Natural killer cell (primary cell): ENCODE measurements at regions not wholly inside any gene's neighbourhood (a gene's known extent, or its start where the extent isn't known, plus 50 kb on each side); places are given as distances from the start of the nearest gene placed in this dataset.

ENCODE experiments used
- ATAC-seq, 3 donors: fragments of 150-1000 bp in 2 of 3; fragments of 200-7000 bp in 1 of 3; cut with Tn5 transposase; 1 replicate in 1 of 3; 2 replicates in 2 of 3; pipeline ENCODE4 v1.10.0; 2021; ENCODE audit warnings: mild to moderate bottlenecking in 2 of 3, moderate library complexity in 2 of 3
- DNase-seq, 2 donors: peaks; one replicate each; pipeline versions ENCODE4 v3.0.0 to v3.0.0-alpha.2; 2013 to 2021; ENCODE audit warnings: mixed read lengths in 1 of 2
- H3K27ac ChIP-seq: one replicate; pipeline ENCODE4 v1.5.1; 2013; ENCODE audit warnings: mild to moderate bottlenecking, low read length
- H3K27me3 ChIP-seq: one replicate; pipeline ENCODE4 v1.6.1; 2013; ENCODE audit warnings: low read length; ENCODE audit not compliant: control insufficient read depth, insufficient read depth
- H3K36me3 ChIP-seq: one replicate; pipeline ENCODE4 v1.6.1; 2013; ENCODE audit warnings: low read length; ENCODE audit not compliant: control insufficient read depth, insufficient read depth
- H3K4me1 ChIP-seq: one replicate; pipeline ENCODE4 v1.6.1; 2013; ENCODE audit warnings: low read length; ENCODE audit not compliant: control insufficient read depth, insufficient read depth
- H3K4me3 ChIP-seq: one replicate; pipeline ENCODE4 v1.5.1; 2013; ENCODE audit warnings: low read length
- H3K9me3 ChIP-seq: one replicate; pipeline ENCODE4 v1.6.1; 2013; ENCODE audit warnings: low read length; ENCODE audit not compliant: control insufficient read depth, insufficient read depth
- H3K27ac Mint-ChIP-seq, 2 donors: one replicate each; pipeline ENCODE4 v1.8.0; 2022; ENCODE audit warnings: mild to moderate bottlenecking in 2 of 2, mixed read lengths in 2 of 2, moderate library complexity in 1 of 2
- H3K27me3 Mint-ChIP-seq, 2 donors: one replicate each; pipeline ENCODE4 v1.8.0; 2022; ENCODE audit warnings: low read depth in 2 of 2, mixed read lengths in 2 of 2
- H3K36me3 Mint-ChIP-seq: one replicate; pipeline ENCODE4 v1.8.0; 2022; ENCODE audit warnings: mixed read lengths
- H3K4me1 Mint-ChIP-seq, 2 donors: one replicate each; pipeline ENCODE4 v1.8.0; 2022; ENCODE audit warnings: mixed read lengths in 2 of 2
- H3K4me3 Mint-ChIP-seq: one replicate; pipeline ENCODE4 v1.8.0; 2022; ENCODE audit warnings: mild to moderate bottlenecking, moderate library complexity, mixed read lengths
- H3K9me3 Mint-ChIP-seq, 2 donors: one replicate each; pipeline ENCODE4 v1.8.0; 2022; ENCODE audit warnings: mixed read lengths in 2 of 2
- CTCF ChIP-seq: fragments of 200-600 bp; IDR thresholded peaks from one replicate; pipeline ENCODE4 v1.8.0; 2022; ENCODE audit warnings: antibody characterized with exemption
- WGBS: methylation state at CpG from one replicate; pipeline ENCODE4 v1.1.7; 2013; ENCODE audit warnings: missing lambda C conversion rate; ENCODE audit not compliant: insufficient coverage; 5-methylcytosine and 5-hydroxymethylcytosine counted together
- intact Hi-C: fragments of 100-400 bp; cut with micrococcal nuclease; formaldehyde crosslinking; loops from one replicate; pipeline ENCODE4 v1.14.2; 2022

- DNase-seq = no peak
- 91% methylated on average over 2 of the region's 2 CpGs for WGBS
- no peak for ATAC-seq
- Mint-ChIP-seq H3K27me3 (peaks cover 10 to 12% of the 10 kb centered on the region in 2 donors), H3K36me3 (no peaks in the 10 kb centered on the region), H3K9me3 (peaks cover 0 to 3% of the 10 kb centered on the region in 2 donors), H3K4me1 (no peaks in the 10 kb centered on the region), H3K27ac (no peak overlapping the region), H3K4me3 (no peak overlapping the region)
- intact Hi-C loops = no loop called here
- Histone ChIP-seq H3K27me3 (no peaks in the 10 kb centered on the region), H3K4me1 (no peaks in the 10 kb centered on the region), H3K27ac (no peak overlapping the region), H3K4me3 (no peak overlapping the region), H3K9me3 (no peaks in the 10 kb centered on the region), H3K36me3 (no peaks in the 10 kb centered on the region)
- no peak for TF ChIP-seq CTCF
Measured at GRCh38 chr13:39867807-39868206, 212.3 kb downstream of the COG6 start.

DNA sequence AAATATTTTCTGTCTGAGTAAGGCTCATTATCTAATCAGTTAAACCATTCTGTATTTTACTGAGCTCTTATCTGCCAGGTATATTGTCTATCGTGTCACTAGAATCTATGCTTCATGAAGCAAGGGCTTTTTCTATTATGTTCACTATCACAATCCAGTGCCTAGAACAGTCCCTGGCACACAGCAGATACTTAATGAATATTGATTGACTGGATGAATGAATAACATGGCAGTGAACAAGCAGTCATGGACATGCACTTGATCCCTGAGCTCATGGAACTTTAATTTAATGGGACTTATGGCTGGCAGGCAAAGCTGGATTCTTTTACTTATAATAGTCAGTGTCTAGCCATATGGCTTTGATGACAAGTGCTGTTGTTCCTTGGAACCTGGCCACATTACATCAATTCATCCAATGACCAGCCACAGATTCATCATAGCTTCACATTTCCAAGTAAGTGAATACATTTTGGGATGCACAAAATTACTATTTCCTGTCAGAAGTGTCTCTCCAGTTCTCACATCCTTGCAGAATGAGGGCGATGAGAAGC is 214.8 kb downstream of the COG6 start:
- Histone ChIP-seq H3K9me3 (no peaks in the 10 kb centered on the region), H3K4me3 (no peak overlapping the region), H3K27ac (no peak overlapping the region), H3K36me3 (no peaks in the 10 kb centered on the region), H3K4me1 (no peaks in the 10 kb centered on the region), H3K27me3 (no peaks in the 10 kb centered on the region)
- Mint-ChIP-seq H3K27me3 (peaks cover 10 to 12% of the 10 kb centered on the region in 2 donors), H3K4me3 (no peak overlapping the region), H3K27ac (no peak overlapping the region), H3K9me3 (peaks cover 0 to 3% of the 10 kb centered on the region in 2 donors), H3K4me1 (no peaks in the 10 kb centered on the region), H3K36me3 (no peaks in the 10 kb centered on the region)
- intact Hi-C loops = no loop called here
- no peak for DNase-seq
- ATAC-seq = no peak
- WGBS = 96% methylated on average over 2 of the region's 2 CpGs
- no peak for TF ChIP-seq CTCF

DNA sequence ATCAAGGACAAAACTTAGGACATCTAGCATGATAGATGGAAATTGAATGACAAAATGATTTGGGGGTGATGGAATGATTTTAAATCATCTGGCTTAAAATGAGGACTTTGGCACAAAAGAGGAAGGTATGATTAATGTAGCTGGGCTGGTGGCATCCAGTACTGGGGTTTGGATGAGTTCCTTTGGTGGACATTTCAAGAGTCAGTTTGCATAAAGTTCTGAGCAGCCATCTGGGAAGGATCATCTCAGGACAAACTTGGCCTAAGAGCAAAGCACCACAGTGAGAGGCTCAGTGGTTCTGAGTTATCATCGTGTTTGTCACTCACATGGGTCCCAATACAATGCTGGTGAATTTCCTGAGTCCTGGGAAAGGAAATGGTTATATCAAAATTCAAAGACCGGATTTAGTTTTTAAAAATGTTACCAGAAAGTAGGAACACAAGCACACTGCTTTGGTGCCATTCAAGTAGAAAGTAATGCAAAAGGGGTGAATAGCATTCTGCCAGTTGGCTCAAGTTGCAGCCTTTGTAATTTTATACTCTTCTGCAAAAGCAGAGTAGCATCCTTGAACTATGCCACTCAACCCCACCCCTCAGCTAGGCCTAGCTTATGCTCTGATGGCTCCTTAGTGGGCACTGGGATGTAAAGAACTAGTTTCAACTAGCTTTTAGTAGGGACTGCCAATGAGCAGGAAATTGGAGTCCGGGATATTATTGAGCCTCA is 219.0 kb downstream of the COG6 start:
- WGBS = 91% methylated on average over 3 of the region's 3 CpGs
- H3K27me3 Mint-ChIP-seq = no peaks in the 10 kb centered on the region
- intact Hi-C loops = no loop called here
- Histone ChIP-seq H3K27me3 (no peaks in the 10 kb centered on the region), H3K27ac (no peak overlapping the region), H3K4me3 (no peak overlapping the region), H3K4me1 (no peaks in the 10 kb centered on the region), H3K9me3 (no peaks in the 10 kb centered on the region), H3K36me3 (no peaks in the 10 kb centered on the region)
- H3K4me1 Mint-ChIP-seq = no peaks in the 10 kb centered on the region
- H3K27ac Mint-ChIP-seq = no peak overlapping the region
- H3K9me3 Mint-ChIP-seq = no peaks in the 10 kb centered on the region
- TF ChIP-seq CTCF = no peak
- no peak for DNase-seq
- H3K4me3 Mint-ChIP-seq = no peak overlapping the region
- no peaks in the 10 kb centered on the region for H3K36me3 Mint-ChIP-seq
- no peak for ATAC-seq
